DOHH2 (cell line): ENCODE measurements at regions not wholly inside any gene's neighbourhood (a gene's known extent, or its start where the extent isn't known, plus 50 kb on each side); places are given as distances from the start of the nearest gene placed in this dataset.

Source experiments
- H3F3A ChIP-seq: fragments of 200-600 bp; sonication (generic), shearing (Covaris generic); 2 replicates; pipeline ENCODE4 v1.6.0; 2016; ENCODE audit warnings: antibody characterized with exemption, mild to moderate bottlenecking; ENCODE audit not compliant: control insufficient read depth, insufficient read depth
- H3K27ac ChIP-seq: fragments of 200-600 bp; sonication (generic); 2 replicates; pipeline ENCODE4 v1.5.1; 2014; ENCODE audit warnings: low read depth, mild to moderate bottlenecking, low read length, moderate library complexity
- H3K27me3 ChIP-seq: fragments of 200-600 bp; sonication (generic); 2 replicates; pipeline ENCODE4 v1.6.1; 2014; ENCODE audit warnings: mild to moderate bottlenecking, low read length, mixed read lengths; ENCODE audit not compliant: control insufficient read depth
- H3K36me3 ChIP-seq: fragments of 200-600 bp; sonication (generic); 2 replicates; pipeline ENCODE4 v1.6.1; 2014; ENCODE audit warnings: mild to moderate bottlenecking, low read length, moderate library complexity, mixed read lengths; ENCODE audit not compliant: control insufficient read depth
- H3K4me1 ChIP-seq: fragments of 200-600 bp; sonication (generic); 2 replicates; pipeline ENCODE4 v1.6.1; 2014; ENCODE audit warnings: mild to moderate bottlenecking, low read length, mixed read lengths; ENCODE audit not compliant: control insufficient read depth
- H3K4me2 ChIP-seq: fragments of 200-600 bp; sonication (generic); 2 replicates; pipeline ENCODE4 v1.6.0; 2014; ENCODE audit warnings: mild to moderate bottlenecking, low read length, moderate library complexity
- H3K4me3 ChIP-seq: fragments of 200-600 bp; sonication (generic); 2 replicates; pipeline ENCODE4 v1.5.1; 2014; ENCODE audit warnings: mild to moderate bottlenecking, low read length, mixed read lengths
- H3K79me2 ChIP-seq: fragments of 200-600 bp; sonication (generic); 2 replicates; pipeline ENCODE4 v1.6.1; 2014; ENCODE audit warnings: mild to moderate bottlenecking, low read length, mixed read lengths; ENCODE audit not compliant: control insufficient read depth
- H3K9me2 ChIP-seq: fragments of 200-600 bp; sonication (generic); replicated peaks from 2 replicates; pipeline ENCODE4 v1.6.1; 2014; ENCODE audit warnings: mild to moderate bottlenecking, low read length, mixed read lengths; ENCODE audit not compliant: control insufficient read depth
- H3K9me3 ChIP-seq: fragments of 200-600 bp; sonication (generic); 2 replicates; pipeline ENCODE4 v1.6.1; 2014; ENCODE audit warnings: antibody characterized with exemption, low read length, mixed read lengths; ENCODE audit not compliant: control insufficient read depth, insufficient read depth
- H4K20me1 ChIP-seq: fragments of 200-600 bp; sonication (generic); 2 replicates; pipeline ENCODE4 v1.6.0; 2014; ENCODE audit warnings: low read depth, mild to moderate bottlenecking, antibody characterized with exemption, low read length, moderate library complexity; ENCODE audit not compliant: control insufficient read depth, insufficient read depth
- EZH2phosphoT487 ChIP-seq: fragments of 200-600 bp; sonication (generic); IDR thresholded peaks from 2 replicates; pipeline ENCODE4 v1.6.1; 2017; ENCODE audit warnings: borderline replicate concordance, mild to moderate bottlenecking, antibody characterized with exemption, low read length, moderate library complexity, mixed read lengths
- TF ChIP-seq, protein P1 (sequence below): fragments of 200-600 bp; sonication (generic); IDR thresholded peaks from one replicate; pipeline ENCODE4 v1.5.1; 2014; ENCODE audit warnings: antibody characterized with exemption, mild to moderate bottlenecking, low read depth, low read length; ENCODE audit not compliant: poor library complexity, severe bottlenecking

- no peaks in the 10 kb centered on the region for H3K9me3 ChIP-seq
- H4K20me1 ChIP-seq = no peaks in the 10 kb centered on the region
- H3K36me3 ChIP-seq = no peaks in the 10 kb centered on the region
- no peak overlapping the region for H3K4me2 ChIP-seq
- H3K27ac ChIP-seq = no peak overlapping the region
- TF ChIP-seq, protein P1, sequence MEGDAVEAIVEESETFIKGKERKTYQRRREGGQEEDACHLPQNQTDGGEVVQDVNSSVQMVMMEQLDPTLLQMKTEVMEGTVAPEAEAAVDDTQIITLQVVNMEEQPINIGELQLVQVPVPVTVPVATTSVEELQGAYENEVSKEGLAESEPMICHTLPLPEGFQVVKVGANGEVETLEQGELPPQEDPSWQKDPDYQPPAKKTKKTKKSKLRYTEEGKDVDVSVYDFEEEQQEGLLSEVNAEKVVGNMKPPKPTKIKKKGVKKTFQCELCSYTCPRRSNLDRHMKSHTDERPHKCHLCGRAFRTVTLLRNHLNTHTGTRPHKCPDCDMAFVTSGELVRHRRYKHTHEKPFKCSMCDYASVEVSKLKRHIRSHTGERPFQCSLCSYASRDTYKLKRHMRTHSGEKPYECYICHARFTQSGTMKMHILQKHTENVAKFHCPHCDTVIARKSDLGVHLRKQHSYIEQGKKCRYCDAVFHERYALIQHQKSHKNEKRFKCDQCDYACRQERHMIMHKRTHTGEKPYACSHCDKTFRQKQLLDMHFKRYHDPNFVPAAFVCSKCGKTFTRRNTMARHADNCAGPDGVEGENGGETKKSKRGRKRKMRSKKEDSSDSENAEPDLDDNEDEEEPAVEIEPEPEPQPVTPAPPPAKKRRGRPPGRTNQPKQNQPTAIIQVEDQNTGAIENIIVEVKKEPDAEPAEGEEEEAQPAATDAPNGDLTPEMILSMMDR = no peak
- TF ChIP-seq EZH2phosphoT487 = no peak
- H3F3A ChIP-seq = no peaks in the 10 kb centered on the region
- no peaks in the 10 kb centered on the region for H3K27me3 ChIP-seq
- no peaks in the 10 kb centered on the region for H3K9me2 ChIP-seq
- H3K4me3 ChIP-seq = no peak overlapping the region
- no peaks in the 10 kb centered on the region for H3K79me2 ChIP-seq
- no peaks in the 10 kb centered on the region for H3K4me1 ChIP-seq
Observed at GRCh38 chr5:163867324-163867723, 361.9 kb downstream of the MAT2B start.

GRCh38 chr5:163867738-163868137 is 362.3 kb downstream of the MAT2B start:
- H3K9me3 ChIP-seq = no peaks in the 10 kb centered on the region
- no peaks in the 10 kb centered on the region for H3K79me2 ChIP-seq
- no peak overlapping the region for H3K4me3 ChIP-seq
- H3K36me3 ChIP-seq = no peaks in the 10 kb centered on the region
- H4K20me1 ChIP-seq = no peaks in the 10 kb centered on the region
- H3K4me2 ChIP-seq = no peak overlapping the region
- no peaks in the 10 kb centered on the region for H3K9me2 ChIP-seq
- no peaks in the 10 kb centered on the region for H3F3A ChIP-seq
- no peak for TF ChIP-seq EZH2phosphoT487
- TF ChIP-seq, protein P1 = no peak
- H3K4me1 ChIP-seq = no peaks in the 10 kb centered on the region
- H3K27ac ChIP-seq = no peak overlapping the region
- H3K27me3 ChIP-seq = no peaks in the 10 kb centered on the region

- no peaks in the 10 kb centered on the region for H3K36me3 ChIP-seq
- H4K20me1 ChIP-seq = no peaks in the 10 kb centered on the region
- no peaks in the 10 kb centered on the region for H3K79me2 ChIP-seq
- H3K4me3 ChIP-seq = no peak overlapping the region
- TF ChIP-seq, protein P1 = no peak
- TF ChIP-seq EZH2phosphoT487 = no peak
- no peaks in the 10 kb centered on the region for H3K9me3 ChIP-seq
- no peak overlapping the region for H3K27ac ChIP-seq
- H3F3A ChIP-seq = no peaks in the 10 kb centered on the region
- no peaks in the 10 kb centered on the region for H3K27me3 ChIP-seq
- H3K4me2 ChIP-seq = no peak overlapping the region
- no peaks in the 10 kb centered on the region for H3K4me1 ChIP-seq
- H3K9me2 ChIP-seq = no peaks in the 10 kb centered on the region
Observed at GRCh38 chr5:163869581-163869980, 364.2 kb downstream of the MAT2B start.

DNA sequence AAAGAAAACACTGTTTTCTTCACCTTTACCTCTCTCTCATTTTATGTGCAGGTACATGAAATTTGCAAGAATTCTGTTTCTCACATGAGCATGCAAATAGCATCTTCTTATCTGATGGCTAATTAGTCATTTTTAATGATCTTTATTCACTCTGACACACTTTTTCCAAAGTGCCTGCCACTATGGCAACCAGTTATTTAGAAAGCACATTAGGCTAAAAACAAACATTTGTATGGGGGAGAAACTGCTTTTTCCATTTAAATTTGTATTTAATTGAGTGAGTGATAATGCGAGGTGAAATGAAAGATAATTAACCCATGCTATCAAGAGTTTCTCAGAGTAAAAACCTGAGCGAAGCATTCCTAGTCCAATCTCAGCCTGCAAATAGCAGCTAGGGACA is 365.0 kb downstream of the MAT2B start:
- no peak overlapping the region for H3K27ac ChIP-seq
- no peaks in the 10 kb centered on the region for H3K36me3 ChIP-seq
- no peaks in the 10 kb centered on the region for H4K20me1 ChIP-seq
- no peaks in the 10 kb centered on the region for H3K27me3 ChIP-seq
- no peaks in the 10 kb centered on the region for H3K9me3 ChIP-seq
- H3K4me2 ChIP-seq = no peak overlapping the region
- H3K4me1 ChIP-seq = no peaks in the 10 kb centered on the region
- H3K4me3 ChIP-seq = no peak overlapping the region
- no peak for TF ChIP-seq EZH2phosphoT487
- TF ChIP-seq, protein P1 = no peak
- H3F3A ChIP-seq = no peaks in the 10 kb centered on the region
- no peaks in the 10 kb centered on the region for H3K79me2 ChIP-seq
- H3K9me2 ChIP-seq = no peaks in the 10 kb centered on the region
